Heart right ventricle (tissue), 16 donors: ENCODE measurements at regions not wholly inside any gene's neighbourhood (a gene's known extent, or its start where the extent isn't known, plus 50 kb on each side); places are given as distances from the start of the nearest gene placed in this dataset.

Experiments
- ATAC-seq, 8 donors: fragments of 200-7000 bp; cut with Tn5 transposase; one replicate each; pipeline ENCODE4 v1.9.1; 2020; ENCODE audit warnings: mild to moderate bottlenecking in 8 of 8, moderate library complexity in 8 of 8, moderate number of reproducible peaks in 1 of 8
- DNase-seq, 2 donors: peaks; one replicate each; pipeline ENCODE4 v3.0.0-alpha.2; 2020
- H3K27ac ChIP-seq, 10 donors: fragments of 200-600 bp; sonication (generic) in 2 of 10; one replicate each; pipeline versions ENCODE4 v1.5.0 to v1.8.0; 2020 to 2022; ENCODE audit warnings: mild to moderate bottlenecking in 3 of 10
- H3K27me3 ChIP-seq, 7 donors: fragments of 200-600 bp; one replicate each; pipeline ENCODE4 v1.8.0; 2021 to 2022; ENCODE audit warnings: mild to moderate bottlenecking in 2 of 7
- H3K36me3 ChIP-seq, 9 donors: fragments of 200-600 bp; sonication (generic) in 1 of 9; one replicate each; pipeline versions ENCODE4 v1.5.0 to v1.8.0; 2020 to 2022; ENCODE audit warnings: mild to moderate bottlenecking in 2 of 9
- H3K4me1 ChIP-seq, 9 donors: fragments of 200-600 bp; sonication (generic) in 1 of 9; one replicate each; pipeline versions ENCODE4 v1.5.0 to v1.8.0; 2020 to 2022; ENCODE audit warnings: mild to moderate bottlenecking in 4 of 9
- H3K4me3 ChIP-seq, 10 donors: fragments of 200-600 bp; sonication (generic) in 2 of 10; one replicate each; pipeline versions ENCODE4 v1.5.0 to v1.8.0; 2020 to 2022; ENCODE audit warnings: mild to moderate bottlenecking in 7 of 10, moderate library complexity in 2 of 10
- H3K9me3 ChIP-seq, 11 donors: fragments of 200-600 bp in 10 of 11; sonication (generic) in 2 of 11; one replicate each; pipeline versions ENCODE4 v1.5.0 to v1.8.0; 2013 to 2022; ENCODE audit warnings: mild to moderate bottlenecking in 2 of 11, control low read depth in 1 of 11, moderate library complexity in 1 of 11
- CTCF ChIP-seq, 9 donors: fragments of 200-600 bp; sonication (generic) in 2 of 9; IDR thresholded peaks; one replicate each; pipeline versions ENCODE4 v1.5.0 to v1.8.0; 2021 to 2022; ENCODE audit warnings: antibody characterized with exemption in 9 of 9, mild to moderate bottlenecking in 5 of 9, moderate library complexity in 1 of 9
- WGBS, 2 donors: extraction: QIAGEN DNeasy Blood & Tissue Kit; methylation state at CpG; one replicate each; pipeline ENCODE4 v1.1.7; 2013; ENCODE audit warnings: inconsistent platforms in 1 of 2; 5-methylcytosine and 5-hydroxymethylcytosine counted together
- intact Hi-C, 10 donors: fragments of 100-400 bp; cut with DNase I; formaldehyde crosslinking; loops; one replicate each; pipeline versions ENCODE4 v1.11.1 to v1.14.2; 2022
- donor health status: Arrhythmogenic right ventricular cardiomyopathy.
- donor health status: ischemic (EF 13 %, LVEDD 7.1; RV severe dilation, severe dysfunction).
- donor health status: healthy with polysubstance abuse.
- donor health status: DM: no; HTN: yes; CAD: no.
- donor health status: DM: no; HTN: no; CAD: no.
- donor health status: ischemic (EF 25% LVEDD 6.9; RV normal size, moderate dysfunction).
- donor health status: ischemic (EF 25% LVEDD 5.7; RV mildly dilated, moderate dysfunction).
- donor health status: healthy.
- donor health status: DM: yes; HTN: yes; CAD: no.
- donor health status: Ischemic cardiomyopathy.
- donor health status: ischemic (EF 35%, LVEDD 5.7; RV mildly dilated, moderate dysfunction).
- donor health status: nonischemic (EF 11% LVEDD 7.7; RV severe dilation, severe dysfunction).
- donor health status: DM: yes; HTN: yes; CAD: no.
- donor health status: PGD.
- donor health status: ischemic (EF 29% LVEDD 5.4; RV normal size, mild dysfunction).
- donor health status: nonischemic (EF 23%, LVEDD 6.1; RV moderate dilation, normal function).

- H3K9me3 ChIP-seq, result no peaks in the 10 kb centered on the region
- no peaks in the 10 kb centered on the region for H3K27me3 ChIP-seq
- no peak overlapping the region for H3K4me3 ChIP-seq
- H3K4me1 ChIP-seq, result peaks cover 0 to 11% (median 0%) of the 10 kb centered on the region in 9 donors
- intact Hi-C loops, result no loop called here
- ATAC-seq (no peak), DNase-seq (no peak)
- H3K36me3 ChIP-seq, result no peaks in the 10 kb centered on the region
- no peak overlapping the region for H3K27ac ChIP-seq
- TF ChIP-seq CTCF (IDR thresholded peaks at IDR 0.05), result no peak
Observed at GRCh38 chr6:47118611-47119010, 76.5 kb upstream of the ADGRF1 start.

- H3K4me1 ChIP-seq, result peaks cover 0 to 11% (median 0%) of the 10 kb centered on the region in 9 donors
- no peak overlapping the region for H3K27ac ChIP-seq
- H3K36me3 ChIP-seq, result no peaks in the 10 kb centered on the region
- DNase-seq (no peak), ATAC-seq (no peak)
- no peak for TF ChIP-seq CTCF (IDR thresholded peaks at IDR 0.05)
- H3K9me3 ChIP-seq, result no peaks in the 10 kb centered on the region
- no peaks in the 10 kb centered on the region for H3K27me3 ChIP-seq
- 69 to 75% methylated on average over 5 of the region's 5 CpGs for WGBS, 2 donors
- intact Hi-C loops, result no loop called here
- H3K4me3 ChIP-seq, result no peak overlapping the region
Observed at GRCh38 chr6:47117314-47117713, 75.2 kb upstream of the ADGRF1 start.

DNA sequence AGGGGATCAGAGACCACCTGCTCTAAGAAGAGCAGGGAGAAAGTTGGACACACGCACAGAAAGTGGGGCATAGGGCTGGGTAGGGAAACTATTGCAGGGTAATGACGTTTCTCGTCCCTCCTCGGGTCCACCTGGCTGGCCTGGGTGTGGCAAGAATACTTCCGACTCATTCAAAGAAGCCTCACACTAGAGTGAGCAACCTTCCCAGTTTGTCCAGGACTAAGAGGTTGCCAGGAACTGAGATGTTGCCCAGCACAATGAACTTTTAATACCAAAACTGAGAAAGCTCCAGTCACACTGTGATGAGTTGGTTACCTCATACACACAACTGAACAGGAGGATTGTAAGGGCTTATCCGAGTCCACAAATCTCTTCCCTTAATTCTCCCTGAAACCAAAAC, 74.5 kb upstream of the ADGRF1 start:
- H3K4me1 ChIP-seq, result peaks cover 0 to 11% (median 0%) of the 10 kb centered on the region in 9 donors
- DNase-seq, result no peak
- TF ChIP-seq CTCF (IDR thresholded peaks at IDR 0.05), result no peak
- no peaks in the 10 kb centered on the region for H3K36me3 ChIP-seq
- no peaks in the 10 kb centered on the region for H3K27me3 ChIP-seq
- H3K9me3 ChIP-seq, result no peaks in the 10 kb centered on the region
- intact Hi-C loops, result no loop called here
- H3K4me3 ChIP-seq, result no peak overlapping the region
- ATAC-seq, result no peak
- 96 to 97% methylated on average over 6 of the region's 6 CpGs for WGBS, 2 donors
- H3K27ac ChIP-seq, result no peak overlapping the region

DNA sequence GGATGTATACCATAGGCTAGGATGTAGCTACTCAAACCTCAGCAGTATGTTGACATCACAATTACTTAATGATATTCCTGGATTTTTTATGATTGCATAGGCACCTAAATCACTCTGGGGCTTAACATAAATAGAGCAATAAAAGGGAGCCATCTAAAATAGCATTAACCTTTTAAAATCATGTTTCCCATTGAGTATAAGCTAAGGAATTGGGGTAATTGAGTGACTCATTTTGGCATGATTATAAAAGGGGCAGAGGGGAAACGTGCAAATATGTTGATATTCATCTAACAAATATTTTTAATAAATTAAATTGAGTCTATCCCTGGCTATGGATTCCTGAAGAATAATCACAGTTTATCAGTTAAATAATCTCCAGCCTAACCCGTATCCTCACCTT, 74.0 kb upstream of the ADGRF1 start:
- no peak overlapping the region for H3K27ac ChIP-seq
- H3K9me3 ChIP-seq, result no peaks in the 10 kb centered on the region
- H3K4me1 ChIP-seq, result peaks cover 0 to 11% (median 0%) of the 10 kb centered on the region in 9 donors
- intact Hi-C loops, result no loop called here
- H3K27me3 ChIP-seq, result no peaks in the 10 kb centered on the region
- DNase-seq, result no peak
- H3K4me3 ChIP-seq, result no peak overlapping the region
- TF ChIP-seq CTCF (IDR thresholded peaks at IDR 0.05), result no peak
- no peaks in the 10 kb centered on the region for H3K36me3 ChIP-seq
- WGBS, 2 donors, result 88 to 97% methylated on average over 2 of the region's 2 CpGs
- no peak for ATAC-seq

DNA sequence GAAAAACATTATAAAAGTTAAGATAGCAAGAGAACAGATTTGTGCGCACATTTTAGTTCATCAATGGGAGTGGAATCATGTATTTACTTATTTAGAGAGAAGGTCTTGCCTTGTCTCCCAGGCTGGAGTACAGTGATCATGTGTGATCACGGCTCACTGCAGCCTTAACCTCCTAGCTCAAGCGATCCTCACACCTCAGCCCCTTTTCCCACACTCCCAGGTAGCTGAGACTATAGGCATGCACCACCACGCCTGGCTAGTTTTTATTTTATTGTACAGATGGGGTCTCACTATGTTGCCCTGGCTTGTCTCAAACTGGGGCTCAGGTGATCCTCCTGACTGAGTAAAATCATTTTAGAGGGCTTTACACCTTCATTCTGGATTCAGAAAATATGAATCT, 72.3 kb upstream of the ADGRF1 start:
- ATAC-seq, result no peak
- DNase-seq, result no peak
- H3K4me3 ChIP-seq, result no peak overlapping the region
- H3K27me3 ChIP-seq, result peaks cover 0 to 8% (median 0%) of the 10 kb centered on the region in 7 donors
- intact Hi-C loops, result no loop called here
- no peak overlapping the region for H3K27ac ChIP-seq
- 95 to 96% methylated on average over 4 of the region's 4 CpGs for WGBS, 2 donors
- no peaks in the 10 kb centered on the region for H3K36me3 ChIP-seq
- H3K9me3 ChIP-seq, result no peaks in the 10 kb centered on the region
- H3K4me1 ChIP-seq, result peaks cover 0 to 11% (median 0%) of the 10 kb centered on the region in 9 donors
- no peak for TF ChIP-seq CTCF (IDR thresholded peaks at IDR 0.05)
